ENCODE measurements at regions not wholly inside any gene's neighbourhood (a gene's known extent, or its start where the extent isn't known, plus 50 kb on each side); places are given as distances from the start of the nearest gene placed in this dataset.

DNA sequence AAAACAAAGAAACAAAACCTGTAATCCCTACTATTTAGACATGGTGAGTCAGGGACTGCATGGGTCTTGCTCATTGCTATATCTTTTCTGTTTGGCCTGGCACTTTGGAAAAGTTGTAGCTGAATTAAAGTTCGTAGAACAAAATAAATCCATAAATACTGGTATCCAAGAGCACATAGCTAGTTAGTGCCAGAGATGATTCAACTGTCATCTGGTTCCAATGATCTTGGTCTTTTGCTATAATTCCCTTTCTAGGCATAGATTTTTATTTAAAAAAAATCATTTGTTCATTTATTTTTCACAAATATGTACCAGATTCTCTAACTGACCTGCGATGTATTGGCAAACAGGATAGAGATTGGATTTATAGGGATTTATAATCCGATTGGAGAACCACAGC, 1436.1 kb upstream of the GOT2 start:
- DNase-seq (ENCODE audit: low read depth): no peak
- H3K4me3 ChIP-seq (ENCODE audit: low read depth, low read length): no peak overlapping the region
- TF ChIP-seq, protein P1, sequence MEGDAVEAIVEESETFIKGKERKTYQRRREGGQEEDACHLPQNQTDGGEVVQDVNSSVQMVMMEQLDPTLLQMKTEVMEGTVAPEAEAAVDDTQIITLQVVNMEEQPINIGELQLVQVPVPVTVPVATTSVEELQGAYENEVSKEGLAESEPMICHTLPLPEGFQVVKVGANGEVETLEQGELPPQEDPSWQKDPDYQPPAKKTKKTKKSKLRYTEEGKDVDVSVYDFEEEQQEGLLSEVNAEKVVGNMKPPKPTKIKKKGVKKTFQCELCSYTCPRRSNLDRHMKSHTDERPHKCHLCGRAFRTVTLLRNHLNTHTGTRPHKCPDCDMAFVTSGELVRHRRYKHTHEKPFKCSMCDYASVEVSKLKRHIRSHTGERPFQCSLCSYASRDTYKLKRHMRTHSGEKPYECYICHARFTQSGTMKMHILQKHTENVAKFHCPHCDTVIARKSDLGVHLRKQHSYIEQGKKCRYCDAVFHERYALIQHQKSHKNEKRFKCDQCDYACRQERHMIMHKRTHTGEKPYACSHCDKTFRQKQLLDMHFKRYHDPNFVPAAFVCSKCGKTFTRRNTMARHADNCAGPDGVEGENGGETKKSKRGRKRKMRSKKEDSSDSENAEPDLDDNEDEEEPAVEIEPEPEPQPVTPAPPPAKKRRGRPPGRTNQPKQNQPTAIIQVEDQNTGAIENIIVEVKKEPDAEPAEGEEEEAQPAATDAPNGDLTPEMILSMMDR (IDR thresholded peaks at IDR 0.05; ENCODE audit: insufficient read depth, low read length): no peak

DNA sequence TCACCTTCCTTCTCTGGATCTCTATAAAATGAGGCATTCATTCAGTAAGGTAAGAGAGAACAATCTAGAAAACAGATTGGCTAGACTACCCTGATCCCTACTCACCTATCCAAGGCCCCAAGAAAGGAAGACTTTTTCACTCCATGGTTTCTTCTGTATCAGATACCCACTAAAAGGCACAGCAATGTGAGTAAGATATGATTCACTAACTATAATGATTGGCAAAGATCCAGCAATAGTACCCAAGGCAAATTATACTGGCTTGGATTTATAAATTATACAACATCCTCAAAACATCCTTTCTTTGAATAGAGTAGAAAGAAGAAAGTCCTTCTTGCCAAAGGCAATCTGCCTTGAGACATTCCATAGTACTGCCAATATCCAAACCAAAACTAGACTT, 1432.0 kb upstream of the GOT2 start:
- no peak for DNase-seq (ENCODE audit: low read depth)
- H3K4me3 ChIP-seq (ENCODE audit: low read depth, low read length): no peak overlapping the region

DNA sequence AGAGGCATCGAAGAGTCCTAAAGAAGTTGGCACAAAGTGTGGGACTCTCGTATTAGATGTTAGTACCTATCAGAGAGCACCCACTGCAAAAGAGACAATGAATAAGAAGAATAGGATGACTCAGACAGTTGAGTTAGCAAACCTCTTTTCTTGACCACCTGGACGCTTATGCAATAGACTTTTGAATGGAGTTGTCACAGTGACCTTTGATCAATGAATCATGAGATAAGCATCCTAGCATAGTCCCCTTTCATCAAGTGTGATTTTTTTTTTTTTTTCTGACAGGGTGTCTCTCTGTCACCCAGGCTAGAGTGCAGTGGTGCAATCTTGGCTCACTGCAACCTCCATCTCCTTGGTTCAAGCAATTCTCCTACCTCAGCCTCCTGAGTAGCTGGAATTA, 1417.9 kb upstream of the GOT2 start:
- TF ChIP-seq, protein P1 (IDR thresholded peaks at IDR 0.05; ENCODE audit: insufficient read depth, low read length): no peak
- H3K4me3 ChIP-seq (ENCODE audit: low read depth, low read length): no peak overlapping the region
- DNase-seq (ENCODE audit: low read depth): no peak

More for the DNA sequence above, 1432.0 kb upstream of the GOT2 start:
- TF ChIP-seq, protein P1 (IDR thresholded peaks at IDR 0.05; ENCODE audit: insufficient read depth, low read length): no peak

DNA sequence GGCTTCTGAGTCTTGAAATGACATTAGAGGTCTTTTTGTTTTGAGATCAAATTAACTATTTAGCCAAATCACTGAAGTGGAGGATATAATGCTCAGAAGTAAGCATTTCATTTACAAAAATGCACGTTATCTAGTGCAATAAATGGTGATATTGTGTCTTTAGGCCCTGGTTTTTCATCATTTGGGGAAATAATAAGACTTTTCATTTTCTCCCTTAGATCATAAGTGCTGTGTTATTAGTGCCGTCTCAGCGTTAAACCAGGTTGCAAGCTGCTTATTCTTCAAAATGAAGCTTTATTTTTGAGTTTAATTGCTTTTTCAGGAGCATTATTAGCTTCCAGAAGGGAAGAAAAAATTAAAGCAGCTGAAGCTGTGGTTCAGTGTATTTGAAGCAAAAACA, 1416.8 kb upstream of the GOT2 start:
- TF ChIP-seq, protein P1 (IDR thresholded peaks at IDR 0.05; ENCODE audit: insufficient read depth, low read length): no peak
- no peak overlapping the region for H3K4me3 ChIP-seq (ENCODE audit: low read depth, low read length)
- no peak for DNase-seq (ENCODE audit: low read depth)

DNA sequence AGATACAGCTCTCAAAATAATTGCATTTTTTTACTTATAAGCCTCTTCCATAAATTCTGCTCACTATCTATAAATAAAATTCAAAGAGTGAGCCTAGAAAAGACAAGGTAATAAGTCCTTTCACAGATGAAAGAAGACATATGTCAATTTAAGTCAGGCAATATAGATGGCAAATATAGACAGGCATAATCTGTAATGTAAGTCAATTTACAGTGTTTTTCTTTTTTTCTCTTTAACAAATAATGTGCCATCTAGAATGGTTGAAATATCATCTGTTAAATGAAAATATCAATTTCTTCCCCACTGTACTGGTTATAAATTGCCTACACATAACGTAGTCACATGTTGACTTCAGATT, 1409.2 kb upstream of the GOT2 start:
- TF ChIP-seq, protein P1 (IDR thresholded peaks at IDR 0.05; ENCODE audit: insufficient read depth, low read length): no peak
- no peak for DNase-seq (ENCODE audit: low read depth)
- H3K4me3 ChIP-seq (ENCODE audit: low read depth, low read length): no peak overlapping the region

DNA sequence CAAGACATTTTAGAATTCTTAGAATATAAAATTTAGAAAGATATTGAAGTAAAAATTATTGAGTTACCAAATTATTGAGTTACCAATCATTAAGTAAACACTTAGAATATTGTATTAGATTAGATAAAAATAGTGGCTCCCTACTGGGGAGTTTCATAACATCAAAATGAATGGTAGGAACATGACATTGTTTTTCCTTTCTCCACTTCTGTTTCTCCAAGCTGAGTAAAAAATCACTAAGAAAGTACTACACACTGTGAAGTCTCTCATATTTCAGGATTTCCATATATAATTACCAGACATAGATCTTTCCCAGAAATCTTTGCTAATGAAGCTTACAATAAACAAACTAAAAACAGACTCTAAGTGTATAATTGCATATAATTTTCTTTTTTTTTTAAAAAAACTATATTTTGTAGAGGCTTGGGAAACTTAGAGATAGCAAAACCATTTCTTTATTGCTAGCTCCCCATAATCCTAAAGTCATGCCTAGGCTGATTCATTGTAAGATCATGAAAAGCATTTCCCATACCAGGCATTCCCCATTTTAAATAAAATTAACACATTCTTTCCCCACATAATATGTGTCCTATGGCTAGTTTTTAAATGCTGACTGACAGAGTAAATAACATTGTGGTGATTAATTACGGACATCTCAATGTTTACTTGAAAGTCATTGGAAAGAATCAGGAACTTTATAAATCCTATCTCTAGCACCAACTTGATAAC, 1408.7 kb upstream of the GOT2 start:
- DNase-seq (ENCODE audit: low read depth): no peak
- TF ChIP-seq, protein P1 (IDR thresholded peaks at IDR 0.05; ENCODE audit: insufficient read depth, low read length): no peak
- H3K4me3 ChIP-seq (ENCODE audit: low read depth, low read length): no peak overlapping the region

DNA sequence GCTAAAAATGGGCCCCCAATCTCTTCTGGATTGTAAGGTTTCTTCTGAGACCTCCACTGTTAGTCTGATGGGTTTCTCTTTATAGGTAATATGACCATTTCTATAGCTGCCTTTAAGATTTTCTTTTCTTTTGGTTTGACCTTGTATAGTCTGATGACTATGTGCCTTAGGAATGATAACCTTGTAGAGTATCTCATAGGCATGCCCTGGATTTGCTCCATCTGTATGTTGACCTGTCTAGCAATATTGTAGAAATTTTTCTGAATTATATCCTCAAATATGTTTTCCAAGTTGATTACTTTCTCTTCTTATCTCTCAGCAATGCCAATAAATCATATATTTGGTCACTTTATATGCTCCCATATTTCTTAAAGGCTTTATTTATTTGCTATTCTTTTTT, 1403.8 kb upstream of the GOT2 start:
- TF ChIP-seq, protein P1 (IDR thresholded peaks at IDR 0.05; ENCODE audit: insufficient read depth, low read length): no peak
- no peak for DNase-seq (ENCODE audit: low read depth)
- H3K4me3 ChIP-seq (ENCODE audit: low read depth, low read length): no peak overlapping the region
